ENCODE measurements at regions not wholly inside any gene's neighbourhood (a gene's known extent, or its start where the extent isn't known, plus 50 kb on each side); places are given as distances from the start of the nearest gene placed in this dataset.

DNA sequence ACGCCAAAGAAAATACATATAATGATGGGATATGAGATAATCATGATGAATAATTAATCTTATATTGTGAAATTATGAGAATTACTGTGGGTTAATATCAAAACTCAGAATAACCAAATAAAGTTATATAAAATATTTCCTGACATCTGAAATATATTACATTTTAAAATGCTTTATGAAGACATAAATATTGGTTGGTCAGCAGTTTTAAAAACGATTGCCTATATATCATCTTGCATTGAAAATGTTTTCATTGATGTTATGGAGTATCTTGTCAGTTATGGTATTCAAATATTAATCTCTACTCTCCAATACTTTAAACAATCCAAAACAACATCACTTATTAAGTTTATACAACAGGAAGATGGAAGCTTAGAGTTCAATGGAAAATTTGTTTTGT is 228.1 kb upstream of the FERD3L start:
- 85% methylated on average over 2 of the region's 2 CpGs; no CpG with 5 or more reads in 1 of the 2 experiments for WGBS, 2 experiments (ENCODE audit: extremely low coverage in 1 of 2, insufficient coverage in 1 of 2, insufficient read length in 1 of 2, insufficient replicate concordance in 2 of 2, low coverage in 1 of 2, low lambda C conversion rate in 2 of 2, missing lambda C conversion rate in 1 of 2)
- Histone ChIP-seq H2BK120ac (replicated peaks; ENCODE audit: low read depth, low read length) (no peak overlapping the region), H4K91ac (replicated peaks; ENCODE audit: insufficient read length, low read length) (no peak overlapping the region), H3K56ac (replicated peaks; ENCODE audit: insufficient read length, low read depth, low read length) (no peak overlapping the region), H2BK5ac (ENCODE audit: low read depth, low read length) (no peak overlapping the region), H3K79me1 (ENCODE audit: low read depth, low read length) (no peaks in the 10 kb centered on the region), H3K4me3 (ENCODE audit: extremely low read depth in 1 of 4, insufficient read depth in 2 of 4, low read depth in 3 of 4, low read length in 4 of 4) (no peak overlapping the region), H2AFZ (ENCODE audit: low read length) (no peak overlapping the region), H3K18ac (ENCODE audit: extremely low read depth, low read length) (no peak overlapping the region), H3K4ac (replicated peaks; ENCODE audit: insufficient read length, low read depth, low read length) (no peak overlapping the region), H3K36me3 (ENCODE audit: control insufficient read depth in 2 of 4, insufficient read depth in 4 of 4, low read length in 3 of 4) (no peaks in the 10 kb centered on the region; a peak in 1 of 8 replicates), H3K9ac (replicated peaks in 1 of 4; ENCODE audit: extremely low read depth in 1 of 4, low read depth in 3 of 4, low read length in 3 of 4) (no peak overlapping the region), H3K9me3 (ENCODE audit: insufficient read depth in 2 of 2, low read depth in 1 of 2, low read length in 1 of 2) (peaks cover 0 to 5% of the 10 kb centered on the region in 2 experiments; a peak in 1 of 4 replicates), H3K14ac (ENCODE audit: insufficient read length) (no peak overlapping the region), H4K5ac (ENCODE audit: insufficient read length, low read depth, low read length) (no peak overlapping the region), H3K23ac (ENCODE audit: insufficient read length) (no peak overlapping the region), H2BK12ac (ENCODE audit: low read depth, low read length) (no peak overlapping the region), H3K4me2 (ENCODE audit: insufficient read depth in 1 of 2, low read depth in 2 of 2, low read length in 2 of 2) (no peak overlapping the region), H2BK20ac (ENCODE audit: low read length) (no peak overlapping the region), H3K23me2 (ENCODE audit: low read depth, low read length) (no peaks in the 10 kb centered on the region), H3K27ac (ENCODE audit: low read depth, low read length) (no peak overlapping the region), H4K20me1 (replicated peaks in 1 of 2; ENCODE audit: control insufficient read depth in 1 of 2, insufficient read depth in 2 of 2, low read length in 2 of 2) (no peaks in the 10 kb centered on the region), H2AK5ac (ENCODE audit: low read depth, low read length) (no peak overlapping the region), H2BK15ac (ENCODE audit: low read length) (no peak overlapping the region), H3K27me3 (replicated peaks in 1 of 4; ENCODE audit: control insufficient read depth in 3 of 4, extremely low read depth in 1 of 4, insufficient read depth in 3 of 4, low read length in 3 of 4) (no peaks in the 10 kb centered on the region), H3K79me2 (ENCODE audit: control insufficient read depth in 1 of 2, insufficient read depth in 2 of 2, low read length in 2 of 2) (no peaks in the 10 kb centered on the region), H4K8ac (ENCODE audit: extremely low read depth, insufficient read depth, low read length) (no peak overlapping the region), H3K4me1 (replicated peaks in 1 of 4; ENCODE audit: control insufficient read depth in 3 of 4, insufficient read depth in 4 of 4, low read length in 3 of 4) (peaks cover 0 to 8% (median 2%) of the 10 kb centered on the region in 4 experiments; a peak in 4 of 7 replicates)
- CTCF ChIA-PET (ENCODE audit: partially characterized antibody), result no interaction called here
- TF ChIP-seq SP2 (IDR thresholded peaks at IDR 0.05; ENCODE audit: low read length), result no peak
- no peak for TF ChIP-seq HDAC6 (IDR thresholded peaks at IDR 0.05; ENCODE audit: low read depth, low read length)
- no peak for TF ChIP-seq SIN3A (conservative IDR thresholded peaks at IDR 0.05 in 1 of 2, IDR thresholded peaks at IDR 0.05 in 1 of 2; ENCODE audit: low read depth in 1 of 2, low read length in 2 of 2)
- DNase-seq (ENCODE audit: low read depth in 1 of 2, low spot score in 2 of 2), result no peak
- POLR2A ChIA-PET (ENCODE audit: partially characterized antibody), result no interaction called here
- FAIRE-seq, result no peak

Measured in H1 (cell line).